Activated CD4-positive, alpha-beta T cell treated with anti-CD3 and anti-CD28 coated beads, Interleukin-2, amount 50 U/mL, for 48 hours (primary cell): ENCODE measurements at regions not wholly inside any gene's neighbourhood (a gene's known extent, or its start where the extent isn't known, plus 50 kb on each side); places are given as distances from the start of the nearest gene placed in this dataset.

Source experiments
- DNase-seq, 2 experiments: peaks; one replicate each; pipeline ENCODE4 v3.0.0-alpha.2; 2020

- no peak for DNase-seq
Measured at GRCh38 chr20:61139031-61139430, 113.0 kb upstream of the CDH4 start.

GRCh38 chr20:61140576-61140975 is 111.5 kb upstream of the CDH4 start:
- no peak for DNase-seq

GRCh38 chr20:61146023-61146422 is 106.0 kb upstream of the CDH4 start:
- no peak for DNase-seq

- DNase-seq, result no peak
Measured at GRCh38 chr20:61149636-61150035, 102.4 kb upstream of the CDH4 start.

GRCh38 chr20:61157301-61157700 is 94.8 kb upstream of the CDH4 start:
- no peak for DNase-seq

- no peak for DNase-seq
Measured at GRCh38 chr20:61159957-61160686, 91.9 kb upstream of the CDH4 start.

GRCh38 chr20:61161726-61162390 is 90.2 kb upstream of the CDH4 start:
- no peak for DNase-seq

- DNase-seq, result no peak
Measured at GRCh38 chr20:61162451-61162850, 89.6 kb upstream of the CDH4 start.

GRCh38 chr20:61163031-61163430 is 89.0 kb upstream of the CDH4 start:
- no peak for DNase-seq

GRCh38 chr20:61166324-61166723 is 85.7 kb upstream of the CDH4 start:
- DNase-seq, result no peak

- DNase-seq, result no peak
Measured at GRCh38 chr20:61168605-61169004, 83.5 kb upstream of the CDH4 start.

GRCh38 chr20:61169874-61170273 is 82.2 kb upstream of the CDH4 start:
- no peak for DNase-seq

GRCh38 chr20:61170496-61171320 is 81.4 kb upstream of the CDH4 start:
- DNase-seq, result no peak

- no peak for DNase-seq
Measured at GRCh38 chr20:61173267-61173666, 78.8 kb upstream of the CDH4 start.

- no peak for DNase-seq
Measured at GRCh38 chr20:61173961-61174725, 77.9 kb upstream of the CDH4 start.

GRCh38 chr20:61176874-61177273 is 75.2 kb upstream of the CDH4 start:
- DNase-seq, result no peak

- DNase-seq, result no peak
Measured at GRCh38 chr20:61178551-61179071, 73.5 kb upstream of the CDH4 start.

- no peak for DNase-seq
Measured at GRCh38 chr20:61184194-61184593, 67.9 kb upstream of the CDH4 start.

GRCh38 chr20:61185181-61185580 is 66.9 kb upstream of the CDH4 start:
- no peak for DNase-seq

- DNase-seq, result no peak
Measured at GRCh38 chr20:61185841-61186601, 66.0 kb upstream of the CDH4 start.

GRCh38 chr20:61186771-61187472 is 65.1 kb upstream of the CDH4 start:
- no peak for DNase-seq
